ENCODE measurements at regions not wholly inside any gene's neighbourhood (a gene's known extent, or its start where the extent isn't known, plus 50 kb on each side); places are given as distances from the start of the nearest gene placed in this dataset.
A peak's percentile ranks its signal among the peaks of the same experiment; 100 is the strongest.

- dilution Hi-C loops (cut with HindIII; ENCODE audit: low sequenced_read_pairs, unreplicated experiment), result no loop called here
- no peak for DNase-seq
Measured at GRCh38 chr20:59526242-59527225, 77.8 kb upstream of the PHACTR3 start.

More at GRCh38 chr20:59526242-59527225, 77.8 kb upstream of the PHACTR3 start:
- H3K4me3 ChIP-seq (ENCODE audit: insufficient read depth, low read depth, low read length), result no peak overlapping the region
- H3K27ac ChIP-seq (ENCODE audit: insufficient read depth, low read length), result no peak overlapping the region
- H3K23ac ChIP-seq (ENCODE audit: low read depth, low read length), result no peak overlapping the region
- no peaks in the 10 kb centered on the region for H3K9me1 ChIP-seq (ENCODE audit: insufficient read depth, low read length)
- no peaks in the 10 kb centered on the region for H3K27me3 ChIP-seq (ENCODE audit: control insufficient read depth, insufficient read depth, low read length)
- H3K14ac ChIP-seq (replicated peaks; ENCODE audit: low read depth, low read length), result no peak overlapping the region
- no peaks in the 10 kb centered on the region for H3K36me3 ChIP-seq (ENCODE audit: control insufficient read depth, insufficient read depth, low read length)
- no peak overlapping the region for H3K4me2 ChIP-seq (ENCODE audit: low read depth, low read length)
- TF ChIP-seq RFX5 (IDR thresholded peaks at IDR 0.05; ENCODE audit: low read depth, low read length) (no peak), CHD1 (IDR thresholded peaks at IDR 0.05; ENCODE audit: low read depth, low read length) (no peak)
- TF ChIP-seq, protein P1, sequence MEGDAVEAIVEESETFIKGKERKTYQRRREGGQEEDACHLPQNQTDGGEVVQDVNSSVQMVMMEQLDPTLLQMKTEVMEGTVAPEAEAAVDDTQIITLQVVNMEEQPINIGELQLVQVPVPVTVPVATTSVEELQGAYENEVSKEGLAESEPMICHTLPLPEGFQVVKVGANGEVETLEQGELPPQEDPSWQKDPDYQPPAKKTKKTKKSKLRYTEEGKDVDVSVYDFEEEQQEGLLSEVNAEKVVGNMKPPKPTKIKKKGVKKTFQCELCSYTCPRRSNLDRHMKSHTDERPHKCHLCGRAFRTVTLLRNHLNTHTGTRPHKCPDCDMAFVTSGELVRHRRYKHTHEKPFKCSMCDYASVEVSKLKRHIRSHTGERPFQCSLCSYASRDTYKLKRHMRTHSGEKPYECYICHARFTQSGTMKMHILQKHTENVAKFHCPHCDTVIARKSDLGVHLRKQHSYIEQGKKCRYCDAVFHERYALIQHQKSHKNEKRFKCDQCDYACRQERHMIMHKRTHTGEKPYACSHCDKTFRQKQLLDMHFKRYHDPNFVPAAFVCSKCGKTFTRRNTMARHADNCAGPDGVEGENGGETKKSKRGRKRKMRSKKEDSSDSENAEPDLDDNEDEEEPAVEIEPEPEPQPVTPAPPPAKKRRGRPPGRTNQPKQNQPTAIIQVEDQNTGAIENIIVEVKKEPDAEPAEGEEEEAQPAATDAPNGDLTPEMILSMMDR (conservative IDR thresholded peaks at IDR 0.05; ENCODE audit: low read depth, low read length), result peak; percentile 20; the same call in 1 of the 2 replicates
- no peak overlapping the region for H3K9ac ChIP-seq (ENCODE audit: low read depth, low read length)
- WGBS, 2 experiments (ENCODE audit: extremely low coverage in 2 of 2, insufficient read length in 1 of 2), result 60% methylated on average over 2 of the region's 18 CpGs; no CpG with 5 or more reads in 1 of the 2 experiments
- no peak overlapping the region for H2BK5ac ChIP-seq (ENCODE audit: low read depth, low read length, poor library complexity, severe bottlenecking)
- no TSS peak for BruUV-seq (replicated peaks)
- no peak overlapping the region for H2BK15ac ChIP-seq (ENCODE audit: low read depth, low read length)
- no peak overlapping the region for H3K4ac ChIP-seq (ENCODE audit: low read depth, low read length)
- no peak overlapping the region for H2BK120ac ChIP-seq (ENCODE audit: low read depth, low read length)
- no peak overlapping the region for H3K18ac ChIP-seq (ENCODE audit: low read depth, low read length)
- no peak for ATAC-seq (ENCODE audit: low read depth)
- H4K5ac ChIP-seq (ENCODE audit: low read depth, low read length), result no peak overlapping the region
- no peak overlapping the region for H3K56ac ChIP-seq (ENCODE audit: extremely low read depth, insufficient read depth, low read length)
- intact Hi-C loops (cut with micrococcal nuclease) (no loop called here), in situ Hi-C loops (cut with MboI; ENCODE audit: low sequenced_read_pairs) (no loop called here)
- H3K9me3 ChIP-seq (ENCODE audit: control insufficient read depth, insufficient read depth, low read length), result no peaks in the 10 kb centered on the region
- H4K91ac ChIP-seq (ENCODE audit: insufficient read depth, low read depth, low read length), result no peak overlapping the region
- no peaks in the 10 kb centered on the region for H3K79me1 ChIP-seq (ENCODE audit: low read depth in 1 of 2, low read length in 2 of 2)
- H4K8ac ChIP-seq (ENCODE audit: low read depth in 2 of 2, low read length in 2 of 2), result no peak overlapping the region
- no peak overlapping the region for H2AK5ac ChIP-seq (ENCODE audit: low read depth, low read length)
- no peak overlapping the region for H2BK20ac ChIP-seq (ENCODE audit: low read depth, low read length)
- H3K4me1 ChIP-seq (ENCODE audit: control insufficient read depth, insufficient read depth, low read length), result no peaks in the 10 kb centered on the region
- ChIA-PET CTCF (no interaction called here), POLR2A (ENCODE audit: unreplicated experiment) (no interaction called here)
- H2AK9ac ChIP-seq (replicated peaks; ENCODE audit: low read depth, low read length, poor library complexity), result no peak overlapping the region
- no peaks in the 10 kb centered on the region for H4K20me1 ChIP-seq (ENCODE audit: insufficient read depth, low read length)
- H2AFZ ChIP-seq (replicated peaks; ENCODE audit: low read length, poor library complexity), result no peak overlapping the region
